DMS79 (cell line): ENCODE measurements at regions not wholly inside any gene's neighbourhood (a gene's known extent, or its start where the extent isn't known, plus 50 kb on each side); places are given as distances from the start of the nearest gene placed in this dataset.

ENCODE experiments used
- DNase-seq: peaks from one replicate; lab custom pipeline; 2025; lab: John Stamatoyannopoulos, UW

DNA sequence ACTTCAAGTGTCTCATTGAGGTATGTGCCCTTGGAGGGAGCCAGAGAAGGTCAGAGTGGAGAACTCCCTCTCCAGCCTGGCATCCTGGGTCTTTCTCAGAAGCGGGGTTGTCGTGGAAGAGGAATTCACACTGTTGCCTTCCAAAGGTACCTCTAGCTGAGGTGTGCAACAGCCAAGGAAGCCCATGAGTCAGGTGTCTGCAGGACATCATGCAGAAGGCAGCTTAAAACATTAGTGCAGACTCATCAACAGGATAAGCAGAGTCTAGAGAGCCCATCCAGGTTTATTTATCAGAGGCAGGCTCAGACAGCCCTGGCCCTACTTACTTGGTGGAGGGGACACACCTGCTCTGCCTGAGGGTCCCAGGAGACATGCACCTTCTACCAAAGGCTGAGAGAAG lies 95.6 kb upstream of the TPM1 start:
- no peak for DNase-seq

DNA sequence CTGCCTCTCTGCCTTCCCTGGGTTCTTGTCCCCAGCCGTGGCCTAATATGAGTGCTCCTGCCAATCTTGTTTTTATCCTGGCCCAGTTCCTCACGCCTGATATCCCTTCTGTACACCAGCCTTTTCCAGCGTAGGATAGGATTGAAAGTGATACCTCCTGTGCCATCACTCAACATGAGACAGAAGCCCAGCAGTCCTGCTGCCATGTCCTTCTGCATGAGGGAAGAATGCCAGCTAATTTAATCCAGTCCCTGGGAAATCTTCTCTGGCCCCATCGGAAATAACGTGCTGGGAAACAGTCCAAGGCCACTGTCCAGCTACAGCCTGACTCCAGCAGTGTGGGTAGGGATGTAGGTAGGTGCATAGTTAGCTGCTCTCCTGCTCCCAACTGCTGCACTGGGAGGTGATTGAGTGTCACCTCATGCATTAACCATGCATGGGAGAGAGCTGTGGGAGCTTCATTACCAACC lies 92.0 kb upstream of the TPM1 start:
- no peak for DNase-seq

DNA sequence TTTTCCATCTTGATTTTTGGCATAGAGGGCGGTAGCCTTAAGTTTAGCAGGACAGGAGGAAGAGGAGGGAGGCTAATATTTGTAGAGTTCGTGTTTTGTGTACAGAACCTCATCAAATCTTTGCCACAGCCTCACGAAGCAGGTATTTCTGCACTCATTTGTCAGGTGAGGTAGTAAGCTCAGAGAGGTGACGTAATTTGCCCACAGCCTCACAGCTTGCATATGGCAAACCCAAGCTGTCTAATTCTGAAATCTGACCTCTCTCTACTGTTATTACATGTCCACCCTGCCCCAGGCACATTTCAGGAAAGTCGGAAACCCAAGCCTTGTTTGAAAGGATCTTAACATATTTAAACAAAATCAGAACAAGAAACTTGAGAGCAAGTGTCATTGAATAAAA lies 91.1 kb upstream of the TPM1 start:
- DNase-seq = no peak

DNA sequence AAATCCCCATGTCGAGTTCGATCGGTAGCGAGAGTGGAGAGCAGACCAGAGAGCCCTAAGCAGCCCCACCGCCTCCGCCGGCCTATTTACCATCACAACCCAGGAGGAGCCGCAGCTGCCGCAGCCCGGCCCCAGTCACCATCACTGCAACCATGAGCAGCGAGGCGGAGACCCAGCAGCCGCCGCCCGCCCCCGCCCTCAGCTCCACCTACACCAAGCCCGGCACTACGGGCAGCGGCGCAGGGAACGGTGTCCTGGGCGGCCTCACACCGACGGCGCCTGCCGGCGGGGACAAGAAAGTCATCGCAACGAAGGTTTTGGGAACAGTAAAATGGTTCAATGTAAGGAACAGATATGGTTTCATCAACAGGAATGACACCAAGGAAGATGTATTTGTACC lies 89.5 kb upstream of the TPM1 start:
- no peak for DNase-seq

DNA sequence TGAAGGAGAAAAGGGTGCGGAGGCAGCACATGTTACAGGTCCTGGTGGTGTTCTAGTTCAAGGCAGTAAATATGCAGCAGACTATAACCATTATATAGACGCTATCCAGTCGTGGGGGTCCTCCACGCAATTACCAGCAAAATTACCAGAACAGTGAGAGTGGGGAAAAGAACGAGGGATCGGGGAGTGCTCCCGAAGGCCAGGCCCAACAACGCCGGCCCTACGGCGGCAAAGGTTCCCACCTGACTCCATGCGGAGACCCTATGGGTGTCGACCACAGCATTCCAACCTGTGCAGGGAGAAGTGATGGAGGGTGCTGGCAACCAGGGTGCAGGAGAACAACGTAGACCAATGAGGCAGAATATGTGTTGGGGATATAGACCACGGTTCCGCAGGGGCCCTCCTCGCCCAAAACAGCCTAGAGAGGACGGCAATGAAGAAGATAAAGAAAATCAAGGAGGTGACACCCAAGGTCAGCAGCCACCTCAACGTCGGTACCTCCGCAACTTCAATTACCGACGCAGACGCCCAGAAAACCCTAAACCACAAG lies 89.0 kb upstream of the TPM1 start:
- DNase-seq = no peak

DNA sequence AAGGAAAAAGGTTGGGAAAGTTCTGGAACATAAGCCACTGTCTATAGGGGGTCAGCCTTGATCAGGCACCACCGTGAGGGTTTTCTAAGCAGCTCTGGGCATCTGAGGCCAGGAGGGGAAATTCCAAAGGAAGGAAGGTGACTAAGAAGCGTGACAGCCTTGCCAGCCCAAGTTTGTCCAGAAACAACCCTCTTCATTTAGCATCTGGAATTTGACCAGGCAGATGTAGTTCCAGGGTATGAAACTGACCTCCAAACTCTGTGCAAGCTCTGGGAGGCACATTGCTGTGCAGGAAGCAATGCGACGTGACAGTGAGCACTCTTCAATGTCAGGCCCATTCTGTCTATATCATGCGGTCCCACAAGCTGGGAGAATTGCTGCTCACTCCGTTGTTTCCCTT lies 85.4 kb upstream of the TPM1 start:
- DNase-seq = no peak

DNA sequence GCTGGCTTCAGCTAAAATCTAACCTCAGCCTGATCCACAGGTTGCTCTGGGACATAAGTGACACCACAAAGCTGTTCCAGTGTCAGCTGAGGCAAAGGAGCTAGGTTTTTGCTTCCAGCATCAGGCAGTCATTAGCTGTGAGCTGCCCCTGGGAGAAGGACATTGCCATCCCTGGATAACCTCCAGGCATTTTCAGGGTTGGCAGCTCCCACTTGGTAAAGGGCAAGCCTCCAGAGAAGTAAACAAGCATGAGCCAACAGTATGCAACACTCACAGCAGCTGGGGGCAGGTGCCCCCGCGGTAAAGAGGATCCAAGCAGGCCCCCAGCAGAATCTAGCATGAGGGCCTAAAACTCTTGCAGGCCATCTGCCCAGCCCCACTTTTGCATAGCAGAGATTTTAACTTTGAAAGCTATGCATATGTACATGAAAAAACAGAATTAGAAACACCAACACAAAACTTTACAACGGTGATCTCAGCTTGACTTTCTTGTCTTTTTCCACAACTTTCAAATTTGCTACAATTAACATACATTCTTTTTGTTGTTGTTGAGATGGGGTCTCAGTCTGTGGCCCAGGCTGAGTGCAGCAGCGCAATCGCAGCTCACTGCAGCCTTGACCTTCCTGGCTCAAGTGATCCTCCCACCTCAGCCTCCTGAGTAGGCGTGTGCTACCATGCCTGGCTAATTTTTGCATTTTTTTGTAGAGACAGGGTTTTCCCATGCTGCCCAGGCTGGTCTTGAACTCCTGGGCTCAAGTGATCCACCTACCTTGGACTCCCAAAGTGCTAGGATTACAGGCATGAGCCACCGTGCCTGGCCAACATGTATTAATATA lies 83.8 kb upstream of the TPM1 start:
- DNase-seq = no peak

DNA sequence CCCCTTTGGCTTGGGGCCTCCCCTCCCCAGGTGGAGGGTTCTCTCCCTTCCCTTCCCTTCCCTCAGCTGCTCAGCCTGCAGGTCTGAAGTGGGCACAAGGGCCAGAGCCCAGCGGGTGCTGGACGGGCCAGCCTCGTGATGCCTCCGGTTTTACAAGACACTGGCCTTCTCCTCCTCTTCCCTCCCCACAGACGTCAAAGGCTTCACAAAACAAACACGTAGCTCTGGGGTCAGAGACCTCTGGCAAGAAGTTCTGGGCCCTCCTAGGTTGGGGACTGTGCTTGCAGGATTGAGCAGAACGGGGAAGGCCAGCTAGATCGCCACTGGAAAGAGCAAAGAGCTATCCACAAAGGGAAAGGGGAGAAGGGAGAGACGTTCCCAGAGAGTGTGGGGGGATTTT lies 81.4 kb upstream of the TPM1 start:
- DNase-seq = no peak

DNA sequence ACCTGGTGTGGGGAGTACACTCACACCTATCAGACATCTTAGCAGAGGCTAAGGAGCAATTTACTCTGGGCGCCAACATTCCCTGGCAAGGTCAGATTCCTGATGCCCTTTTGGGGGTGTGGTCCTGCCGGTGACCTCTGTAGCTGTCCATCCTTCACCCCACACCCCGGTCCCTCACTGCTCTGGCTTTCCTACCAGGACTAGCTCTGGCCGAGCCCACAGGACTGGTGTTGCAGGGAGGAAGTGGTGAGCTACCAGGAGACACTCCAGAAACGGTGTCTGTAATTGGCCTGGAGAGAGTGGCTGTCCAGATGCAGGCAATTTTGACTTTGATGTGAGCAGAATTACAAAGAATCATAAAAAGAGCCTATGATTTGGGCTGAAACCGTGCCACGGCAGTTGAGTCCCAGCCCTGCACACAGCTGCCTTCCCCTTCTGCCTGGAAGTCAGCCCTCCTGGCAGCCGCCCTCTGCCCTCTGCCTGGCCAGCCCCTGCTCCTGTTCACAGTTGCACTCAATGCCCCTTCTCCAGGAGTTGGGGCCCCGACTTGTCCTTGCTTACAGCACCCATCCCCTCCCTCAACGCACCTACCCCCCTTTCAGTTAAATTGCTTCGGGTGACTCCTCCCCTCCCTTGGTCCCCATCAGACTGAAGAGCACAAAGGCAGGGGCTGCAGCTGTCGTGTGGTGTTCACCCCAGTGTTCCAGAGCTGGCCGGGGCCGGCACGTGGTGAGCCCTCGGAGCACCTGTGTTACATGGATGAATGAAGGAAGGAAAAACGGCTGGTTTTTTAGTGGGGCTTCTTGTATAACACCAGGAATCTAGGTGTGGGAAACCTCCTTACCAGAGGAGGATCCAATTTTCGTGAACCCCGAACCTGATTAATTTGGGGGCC lies 80.2 kb upstream of the TPM1 start:
- no peak for DNase-seq

DNA sequence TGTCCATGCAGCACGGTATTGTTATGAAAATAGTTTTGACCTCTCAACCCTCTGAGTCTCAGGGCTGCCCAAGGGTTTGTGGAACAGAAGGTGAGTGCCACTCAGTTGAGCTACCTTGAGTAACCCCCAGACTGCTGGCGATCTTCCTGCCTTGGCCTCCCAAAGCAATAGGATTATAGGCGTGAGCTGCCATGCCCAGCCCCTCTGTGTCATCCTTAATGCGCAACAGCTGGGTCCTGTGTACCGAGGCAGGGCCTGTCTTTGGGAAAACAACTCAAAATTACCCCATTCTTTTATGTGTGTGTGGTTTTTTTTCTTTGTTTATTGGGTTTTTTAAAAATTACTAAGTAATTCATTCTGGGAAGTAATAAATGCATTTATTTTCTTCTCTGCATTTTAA lies 78.3 kb upstream of the TPM1 start:
- no peak for DNase-seq

DNA sequence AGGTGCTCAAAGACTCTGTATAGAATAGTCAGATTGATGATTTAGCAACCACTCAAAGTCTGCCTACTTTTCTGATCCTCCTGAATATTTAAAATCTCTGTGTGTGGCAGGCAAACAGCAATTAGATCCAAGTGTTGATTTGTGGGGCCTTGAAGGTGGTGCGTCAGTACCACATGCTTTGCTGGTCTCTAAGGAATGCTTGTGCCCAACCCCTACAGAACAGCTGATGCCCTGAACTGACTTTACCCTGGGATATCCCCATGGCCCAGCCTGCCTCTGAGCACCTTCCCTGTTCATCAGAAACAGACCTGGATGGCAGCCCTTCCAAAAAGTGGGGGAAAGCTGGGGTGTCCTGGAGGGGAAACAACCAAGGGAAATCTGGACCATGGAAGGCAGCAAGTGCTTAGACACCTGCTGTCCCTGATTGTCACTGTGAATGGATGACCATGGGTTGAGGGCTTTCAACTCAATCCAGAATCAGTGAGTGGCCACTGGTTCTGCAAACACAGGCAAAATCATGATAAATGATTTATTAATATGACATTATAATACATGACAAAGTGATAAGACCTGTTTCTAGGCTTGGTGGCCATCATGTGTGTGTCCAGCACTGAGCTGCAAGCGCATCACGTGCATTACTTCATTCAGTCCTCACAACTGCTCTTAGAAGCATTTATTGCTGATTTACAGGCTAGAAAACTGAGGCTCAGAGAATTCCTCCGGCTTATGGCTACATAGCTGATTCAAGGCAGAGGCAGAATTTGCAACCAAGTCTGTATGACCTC lies 76.1 kb upstream of the TPM1 start:
- DNase-seq = no peak

DNA sequence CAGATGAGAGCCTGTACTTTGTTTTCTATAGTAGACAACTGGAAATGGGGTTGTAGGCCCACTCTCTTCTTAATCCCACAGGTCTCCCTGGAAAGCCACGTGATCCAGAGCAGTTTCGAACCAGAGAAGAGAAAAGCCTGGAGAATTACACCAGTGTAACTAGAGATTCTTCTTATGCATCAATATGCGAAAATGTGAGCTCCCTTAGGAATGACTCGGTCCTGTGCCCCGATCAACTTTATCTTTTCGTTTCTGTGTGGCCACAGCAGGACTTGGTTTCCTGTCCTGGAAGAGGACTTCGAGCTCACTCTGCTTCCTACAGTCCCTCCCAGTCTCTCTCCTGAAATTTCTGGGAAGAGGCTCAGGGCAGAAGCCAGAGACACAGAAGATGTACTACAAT lies 73.8 kb upstream of the TPM1 start:
- no peak for DNase-seq

DNA sequence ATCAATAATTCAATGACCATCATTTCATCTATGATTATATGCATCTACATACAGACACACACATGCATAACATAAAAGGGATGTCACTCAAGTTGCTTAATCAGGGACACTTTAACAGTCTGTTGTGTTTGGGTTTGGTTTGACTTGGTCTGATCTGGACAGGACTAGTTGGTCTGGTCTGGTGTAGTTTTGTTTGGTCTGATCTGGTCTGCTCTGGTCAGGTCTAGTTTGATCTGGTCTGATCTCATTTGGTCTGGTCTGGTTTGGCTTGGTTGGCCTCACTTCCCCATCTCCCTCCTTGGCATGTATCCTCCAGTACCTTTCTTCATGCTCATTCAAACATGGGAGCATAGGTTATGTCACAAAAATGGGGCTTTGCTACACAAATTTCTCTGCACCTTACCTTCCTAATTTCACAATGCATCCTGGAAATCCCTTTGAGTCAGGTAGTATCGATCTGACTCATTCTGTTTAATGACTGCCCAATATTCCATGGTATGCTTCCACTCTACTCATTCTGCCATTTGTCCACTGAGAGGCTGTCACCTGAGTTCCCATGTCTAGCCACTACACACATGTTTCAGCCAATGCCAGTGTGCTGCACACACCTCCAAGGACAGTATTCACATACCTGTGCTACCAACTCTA lies 73.0 kb upstream of the TPM1 start:
- DNase-seq = no peak

DNA sequence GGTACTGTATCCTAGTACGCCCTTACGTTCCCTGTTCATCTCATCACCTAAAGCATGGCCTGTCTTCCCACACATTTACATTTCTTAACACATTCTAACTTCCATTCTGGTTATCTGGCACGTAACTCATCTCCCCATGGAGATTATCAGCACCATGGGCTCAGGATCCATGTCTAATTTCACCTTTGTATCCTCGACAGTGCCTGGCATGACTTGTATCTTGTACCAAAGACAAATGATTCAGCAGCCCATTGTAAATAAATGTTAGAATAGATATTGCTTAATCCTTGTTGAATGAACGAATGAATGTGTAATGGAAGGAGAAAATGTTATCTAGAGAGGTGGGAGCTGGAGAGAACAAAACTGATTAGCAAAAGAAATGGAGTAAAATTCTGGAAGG lies 69.7 kb upstream of the TPM1 start:
- DNase-seq = no peak

DNA sequence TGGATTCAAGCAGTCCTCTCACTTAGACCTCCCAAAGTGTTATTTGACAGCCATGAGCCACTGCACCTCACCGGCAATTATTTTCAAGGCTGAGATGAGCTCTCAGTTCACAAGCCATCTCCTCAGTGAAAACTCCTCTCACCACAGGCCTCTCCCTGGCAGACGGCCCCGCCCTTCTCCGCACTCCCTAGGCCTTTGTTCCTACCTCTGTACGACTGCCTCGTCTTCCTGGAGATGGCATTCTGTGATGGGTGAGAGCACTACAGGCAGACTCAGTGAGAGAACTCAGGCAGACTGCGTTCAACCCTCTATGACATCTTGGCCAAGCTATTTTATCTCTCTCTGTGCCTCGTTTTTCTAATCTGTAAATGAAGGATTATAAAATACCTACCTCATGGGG lies 67.0 kb upstream of the TPM1 start:
- DNase-seq = no peak

DNA sequence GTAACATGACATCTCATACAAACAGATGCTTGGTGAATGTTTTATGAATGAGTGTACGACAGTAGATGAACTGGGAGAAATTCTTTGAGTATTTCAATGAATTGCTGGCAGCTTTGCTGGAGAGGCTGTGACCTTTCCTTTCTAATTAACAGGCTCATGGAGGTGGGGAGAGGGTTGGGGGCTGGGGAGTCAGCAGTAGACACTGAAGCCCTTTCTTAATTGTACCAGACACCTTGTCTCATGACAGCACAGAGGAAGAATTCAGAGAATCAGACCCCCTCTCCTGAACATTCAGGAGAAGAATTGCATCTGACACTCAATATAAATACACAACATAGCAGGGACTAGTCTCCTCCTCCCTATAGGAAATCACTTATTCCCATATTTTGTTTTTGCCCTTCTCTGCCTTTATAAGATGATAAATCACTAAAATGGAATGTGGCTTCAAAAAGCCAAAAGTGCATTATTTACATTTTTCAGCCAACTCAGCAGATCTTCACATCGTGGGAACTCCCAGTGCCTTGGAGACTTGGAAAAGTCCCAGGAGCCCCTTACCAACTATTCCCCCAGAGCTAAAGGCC lies 66.2 kb upstream of the TPM1 start:
- DNase-seq = no peak

DNA sequence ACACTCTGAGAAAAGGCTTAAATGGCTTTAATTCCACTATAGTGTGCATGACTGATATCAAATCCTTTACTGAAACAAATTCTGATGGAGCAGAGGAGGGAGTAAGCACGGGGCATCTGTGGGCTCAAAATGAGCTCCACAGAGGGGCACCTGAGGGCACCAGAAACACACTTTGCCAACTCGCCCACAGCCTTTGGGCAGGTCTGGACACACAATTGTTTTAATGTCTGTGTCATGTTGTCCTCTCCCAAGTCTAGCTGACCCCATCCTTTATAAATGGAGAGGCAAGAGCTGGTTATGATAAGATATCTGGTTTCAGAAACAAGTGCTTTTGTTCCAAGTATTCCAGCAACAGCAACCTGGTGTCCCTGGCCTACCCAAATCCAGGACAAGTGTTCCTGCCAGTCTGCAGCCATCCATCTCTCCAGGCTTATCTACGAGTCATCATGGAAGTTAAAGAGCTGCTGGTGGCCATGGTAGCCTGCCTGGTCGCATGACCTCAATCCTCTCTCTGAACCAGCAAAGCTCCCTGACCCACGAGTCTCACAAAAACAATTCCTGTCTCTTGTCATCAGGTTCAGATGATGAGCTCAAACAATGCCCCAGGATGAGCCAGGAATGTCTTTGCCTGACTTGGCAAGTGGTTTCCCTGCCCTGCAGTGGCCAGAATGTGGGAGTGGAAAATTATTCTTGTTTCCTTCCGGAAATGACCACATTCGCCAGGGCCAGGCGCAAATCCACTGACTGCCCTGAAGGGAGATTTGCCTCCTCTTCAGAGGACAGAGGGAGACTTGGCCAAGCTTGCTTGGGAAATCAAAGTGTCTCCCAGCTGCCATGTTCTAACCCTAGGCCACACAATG lies 64.4 kb upstream of the TPM1 start:
- DNase-seq = no peak

DNA sequence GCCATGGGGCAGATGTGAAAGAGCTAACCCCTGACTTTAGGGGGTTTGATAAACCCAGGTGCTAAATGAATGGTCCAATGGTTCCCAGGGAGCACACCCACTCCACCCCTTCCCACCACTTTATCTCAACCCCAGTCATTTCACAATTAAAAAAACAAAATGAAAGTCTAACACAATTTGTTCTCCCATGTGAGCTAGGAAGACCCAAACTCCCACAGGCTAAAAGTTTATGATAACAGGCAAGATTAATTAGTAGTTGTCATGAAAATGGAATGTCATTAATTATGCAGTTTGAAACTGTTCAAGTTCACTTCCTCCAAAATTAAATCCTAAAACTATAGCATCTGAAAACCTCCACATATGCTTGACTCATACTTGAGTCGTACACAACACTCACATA lies 63.3 kb upstream of the TPM1 start:
- DNase-seq = no peak

DNA sequence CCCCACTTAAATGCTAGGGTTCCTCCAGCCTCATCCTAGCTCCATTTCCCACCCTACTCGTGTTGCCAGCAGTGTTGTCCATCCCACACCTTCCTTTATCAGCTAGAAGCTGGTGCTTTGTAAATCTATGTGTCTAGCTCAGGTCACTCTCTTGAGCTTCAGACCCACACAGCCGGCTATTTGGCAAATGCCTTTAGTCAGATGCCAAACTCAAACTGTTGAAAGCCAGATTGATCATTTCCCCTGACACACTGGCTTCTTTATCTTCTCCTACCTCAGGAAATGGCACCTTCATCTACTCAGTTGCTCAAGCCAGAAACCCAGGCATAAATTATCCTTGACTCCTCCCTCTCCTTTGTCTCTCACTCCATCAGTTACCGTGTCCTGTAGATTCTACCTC lies 61.5 kb upstream of the TPM1 start:
- no peak for DNase-seq

DNA sequence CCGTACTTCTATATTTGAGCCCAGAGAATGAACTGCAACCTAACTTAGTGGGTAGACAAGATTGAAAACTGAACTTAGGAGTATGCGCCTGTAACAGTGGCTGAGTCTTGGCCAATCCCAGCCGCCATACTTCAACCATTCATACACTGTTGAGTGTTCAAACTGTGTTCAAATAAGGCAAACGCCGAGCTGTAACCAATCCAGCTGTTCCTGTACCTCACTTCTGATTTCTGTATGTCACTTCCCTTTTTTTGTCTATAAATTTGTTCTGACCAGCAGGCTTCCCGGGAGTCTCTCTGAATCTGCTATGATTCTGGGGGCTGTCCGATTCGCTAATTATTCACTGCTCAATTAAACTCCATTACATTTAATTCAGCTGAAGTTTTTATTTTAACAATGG lies 58.6 kb upstream of the TPM1 start:
- DNase-seq = no peak
